ENCODE measurements at regions not wholly inside any gene's neighbourhood (a gene's known extent, or its start where the extent isn't known, plus 50 kb on each side); places are given as distances from the start of the nearest gene placed in this dataset.

GRCh38 chr13:99828735-99829134 is 142.8 kb downstream of the ZIC5 start:
- intact Hi-C loops (cut with micrococcal nuclease) = no loop called here

GRCh38 chr13:99828123-99828522 is 143.4 kb downstream of the ZIC5 start:
- intact Hi-C loops (cut with micrococcal nuclease) = no loop called here

- intact Hi-C loops (cut with micrococcal nuclease) = no loop called here
Observed at GRCh38 chr13:99827011-99827772, 144.4 kb downstream of the ZIC5 start.

GRCh38 chr13:99823961-99824360 is 147.6 kb downstream of the ZIC5 start:
- intact Hi-C loops (cut with micrococcal nuclease) = no loop called here

- intact Hi-C loops (cut with micrococcal nuclease) = no loop called here
Observed at GRCh38 chr13:99822820-99823219, 148.7 kb downstream of the ZIC5 start.

GRCh38 chr13:99821741-99822140 is 149.8 kb downstream of the ZIC5 start:
- intact Hi-C loops (cut with micrococcal nuclease) = no loop called here

GRCh38 chr13:99819967-99820366 is 151.6 kb downstream of the ZIC5 start:
- intact Hi-C loops (cut with micrococcal nuclease) = loop anchor here (5.0 kb wide), 1 partner anchor 163 kb away; no protein-coding TSS in a partner anchor

GRCh38 chr13:99816321-99816720 is 155.2 kb downstream of the ZIC5 start:
- intact Hi-C loops (cut with micrococcal nuclease) = loop anchor here (5.0 kb wide), 1 partner anchor 159 kb away; no protein-coding TSS in a partner anchor

GRCh38 chr13:99813336-99814095 is 158.1 kb downstream of the ZIC5 start:
- intact Hi-C loops (cut with micrococcal nuclease) = no loop called here

GRCh38 chr13:99812625-99813024 is 158.9 kb downstream of the ZIC5 start:
- intact Hi-C loops (cut with micrococcal nuclease) = no loop called here

- intact Hi-C loops (cut with micrococcal nuclease) = no loop called here
Observed at GRCh38 chr13:99811067-99811700, 160.4 kb downstream of the ZIC5 start.

- intact Hi-C loops (cut with micrococcal nuclease) = no loop called here
Observed at GRCh38 chr13:99809926-99810325, 161.6 kb downstream of the ZIC5 start.

GRCh38 chr13:99809496-99809895 is 162.1 kb downstream of the ZIC5 start:
- intact Hi-C loops (cut with micrococcal nuclease) = no loop called here

- intact Hi-C loops (cut with micrococcal nuclease) = no loop called here
Observed at GRCh38 chr13:99808786-99809185, 162.8 kb downstream of the ZIC5 start.

GRCh38 chr13:99806671-99807070 is 164.9 kb downstream of the ZIC5 start:
- intact Hi-C loops (cut with micrococcal nuclease) = no loop called here

- intact Hi-C loops (cut with micrococcal nuclease) = no loop called here
Observed at GRCh38 chr13:99805361-99805760, 166.2 kb downstream of the ZIC5 start.

- intact Hi-C loops (cut with micrococcal nuclease) = no loop called here
Observed at GRCh38 chr13:99803141-99803540, 168.4 kb downstream of the ZIC5 start.

- intact Hi-C loops (cut with micrococcal nuclease) = no loop called here
Observed at GRCh38 chr13:99802416-99802815, 169.2 kb downstream of the ZIC5 start.

GRCh38 chr13:99800951-99801350 is 170.6 kb downstream of the ZIC5 start:
- intact Hi-C loops (cut with micrococcal nuclease) = no loop called here

- intact Hi-C loops (cut with micrococcal nuclease) = no loop called here
Observed at GRCh38 chr13:99800011-99800410, 171.6 kb downstream of the ZIC5 start.

GRCh38 chr13:99798756-99799155 is 172.8 kb downstream of the ZIC5 start:
- intact Hi-C loops (cut with micrococcal nuclease) = no loop called here

GRCh38 chr13:99797691-99798090 is 173.9 kb downstream of the ZIC5 start:
- intact Hi-C loops (cut with micrococcal nuclease) = no loop called here

Measured in T-helper 2 cell treated with Interferon-gamma antibody and Interleukin-4, amounts not matched to agents 100 ng/mL and 5 ng/mL, for 36 hours (primary cell).